D341Med (cell line): ENCODE measurements at regions not wholly inside any gene's neighbourhood (a gene's known extent, or its start where the extent isn't known, plus 50 kb on each side); places are given as distances from the start of the nearest gene placed in this dataset.

ENCODE experiments used
- DNase-seq: peaks from one replicate; pipeline ENCODE4 v3.0.0; 2012; ENCODE audit warnings: low spot score

DNA sequence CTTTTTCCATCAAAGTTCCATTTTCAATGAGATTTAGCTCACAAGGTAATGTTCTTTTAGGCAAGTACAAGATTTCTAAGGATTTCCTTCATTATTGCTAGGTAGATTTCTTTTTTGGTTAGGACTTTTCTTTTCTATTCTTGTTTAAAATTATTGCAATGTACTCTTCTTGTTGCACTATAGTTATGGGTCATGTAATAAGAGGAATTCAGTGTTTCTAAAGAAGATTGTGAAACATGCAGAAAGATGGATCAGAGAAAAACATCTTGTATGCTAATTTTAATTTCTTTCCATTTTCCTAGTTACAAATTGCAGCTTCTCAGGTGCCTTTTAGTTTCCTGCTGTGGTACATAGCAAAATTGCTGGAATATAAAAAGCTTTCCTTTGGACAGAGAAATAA lies 56.1 kb downstream of the BTG1 start:
- no peak for DNase-seq

DNA sequence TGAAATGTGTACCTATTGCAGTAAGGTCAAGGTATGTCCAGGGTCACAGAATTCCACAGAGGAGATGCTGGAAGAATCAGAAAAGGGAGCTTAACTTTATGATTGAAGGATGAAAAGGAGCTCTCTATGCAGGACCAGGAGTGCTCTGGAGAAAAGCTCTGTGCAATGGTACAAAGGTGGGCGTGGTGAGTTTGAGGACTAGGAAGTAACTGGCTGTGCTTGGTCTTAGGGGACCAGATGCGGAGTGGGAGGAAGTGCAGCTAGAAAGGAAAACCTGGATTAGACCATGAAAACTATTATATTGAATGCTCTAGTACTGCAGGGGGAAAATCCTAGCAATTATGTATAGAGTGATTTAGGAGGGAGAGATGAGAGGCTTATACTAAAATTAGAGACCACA lies 56.8 kb downstream of the BTG1 start:
- peak; percentile 41 for DNase-seq

DNA sequence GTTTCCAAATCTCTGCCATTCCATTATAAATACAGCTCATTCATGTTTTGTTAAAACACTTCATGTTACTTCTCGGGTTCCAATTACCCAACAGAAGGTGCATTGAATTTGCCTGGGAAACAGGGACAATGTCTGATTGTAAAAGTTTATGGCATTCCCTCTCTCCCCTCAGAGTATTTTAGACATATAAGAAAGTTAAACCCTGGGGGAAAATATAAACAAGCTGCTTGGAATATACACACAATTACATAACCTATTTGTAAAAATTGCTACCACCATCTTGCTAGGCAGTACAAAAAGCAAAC lies 60.0 kb downstream of the BTG1 start:
- no peak for DNase-seq

GRCh38 chr12:92085040-92085735 lies 60.5 kb downstream of the BTG1 start:
- no peak for DNase-seq

GRCh38 chr12:92080911-92081285 lies 64.7 kb downstream of the BTG1 start:
- DNase-seq, result no peak

GRCh38 chr12:92079054-92079385 lies 66.6 kb downstream of the BTG1 start:
- DNase-seq, result no peak

GRCh38 chr12:92078167-92079053 lies 67.2 kb downstream of the BTG1 start:
- no peak for DNase-seq

- no peak for DNase-seq
Measured at GRCh38 chr12:92077530-92077929, 68.1 kb downstream of the BTG1 start.

DNA sequence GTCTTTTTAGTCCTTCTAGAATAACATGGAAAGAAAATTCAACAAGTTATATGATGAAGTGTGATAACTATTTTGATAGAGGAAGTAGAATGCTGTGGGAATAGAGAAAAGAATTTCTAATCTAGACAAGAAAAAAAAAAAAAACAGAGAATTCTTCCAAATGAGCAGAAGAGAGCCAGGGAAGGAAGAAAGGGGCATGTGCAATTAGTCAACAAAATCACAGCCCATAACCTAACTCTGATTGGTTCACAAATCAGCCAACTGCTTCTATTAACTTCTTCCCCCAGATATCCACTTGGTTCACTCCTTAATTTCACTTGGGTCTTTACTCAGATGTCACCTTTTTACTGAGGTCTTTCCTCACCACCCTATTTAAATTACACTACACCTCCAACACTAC lies 69.5 kb downstream of the BTG1 start:
- DNase-seq, result no peak

- DNase-seq, result no peak
Measured at GRCh38 chr12:92075425-92075914, 70.2 kb downstream of the BTG1 start.

GRCh38 chr12:92074889-92075288 lies 70.8 kb downstream of the BTG1 start:
- no peak for DNase-seq

DNA sequence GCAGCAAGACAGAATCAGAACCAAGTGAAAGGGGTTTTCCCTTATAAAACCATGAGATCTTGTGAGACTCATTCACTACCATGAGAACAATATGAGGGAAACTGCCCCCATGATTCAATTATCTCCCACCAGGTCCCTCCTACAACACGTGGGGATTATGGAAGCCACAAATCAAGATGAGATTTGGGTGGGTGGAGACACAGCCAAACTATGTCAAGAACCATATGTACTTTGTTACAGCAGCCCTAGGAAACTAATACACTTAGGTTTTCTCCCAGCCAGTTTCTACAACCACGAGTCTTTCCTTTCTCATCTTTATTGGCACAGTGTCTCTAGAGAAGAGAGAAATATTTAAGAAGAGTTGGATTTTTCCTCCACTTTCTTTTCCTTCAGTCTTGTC lies 72.6 kb downstream of the BTG1 start:
- DNase-seq, result no peak

- no peak for DNase-seq
Measured at GRCh38 chr12:92072112-92072511, 73.5 kb downstream of the BTG1 start.

- no peak for DNase-seq
Measured at GRCh38 chr12:92070864-92071445, 74.7 kb downstream of the BTG1 start.

GRCh38 chr12:92070054-92070863 lies 75.4 kb downstream of the BTG1 start:
- no peak for DNase-seq

GRCh38 chr12:92068459-92068858 lies 77.2 kb downstream of the BTG1 start:
- no peak for DNase-seq

- no peak for DNase-seq
Measured at GRCh38 chr12:92065639-92066038, 80.0 kb downstream of the BTG1 start.

DNA sequence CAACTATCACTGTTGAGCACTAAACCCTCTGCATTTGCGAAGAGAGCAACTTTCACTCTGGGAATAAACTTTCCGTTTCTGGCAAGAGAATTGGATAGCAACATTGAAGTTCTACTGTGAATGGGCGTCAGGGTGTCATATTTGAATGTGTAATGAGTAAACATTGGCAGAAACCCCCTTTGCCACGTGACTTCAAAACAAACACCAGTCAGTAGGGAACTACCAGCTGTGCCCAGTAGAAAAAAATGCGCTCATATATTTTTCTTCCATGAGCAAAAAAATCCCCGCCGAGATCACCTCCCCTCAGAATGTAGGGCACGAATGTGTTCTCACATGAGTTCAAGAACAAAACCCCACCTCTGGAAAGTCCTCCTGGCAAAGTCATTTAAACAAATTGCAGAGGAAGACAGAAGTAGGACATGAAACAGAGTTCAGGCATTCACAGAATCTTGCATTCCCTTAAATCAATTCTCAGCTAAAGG lies 80.6 kb downstream of the BTG1 start:
- no peak for DNase-seq

GRCh38 chr12:92064422-92064821 lies 81.2 kb downstream of the BTG1 start:
- DNase-seq, result no peak

- no peak for DNase-seq
Measured at GRCh38 chr12:92063641-92064040, 82.0 kb downstream of the BTG1 start.

GRCh38 chr12:92062539-92063493 lies 82.8 kb downstream of the BTG1 start:
- no peak for DNase-seq
